CD4-positive, alpha-beta T cell treated with Interleukin-17A for 4 hours (primary cell): ENCODE measurements at regions not wholly inside any gene's neighbourhood (a gene's known extent, or its start where the extent isn't known, plus 50 kb on each side); places are given as distances from the start of the nearest gene placed in this dataset.

Source experiments
- DNase-seq: peaks from one replicate; pipeline ENCODE4 v3.0.0-alpha.2; 2020; ENCODE audit warnings: mixed read lengths

GRCh38 chr3:94513600-94513999 is 450.7 kb downstream of the NSUN3 start:
- DNase-seq, result no peak

- DNase-seq, result no peak
Observed at GRCh38 chr3:94515983-94516382, 453.1 kb downstream of the NSUN3 start.

- DNase-seq, result no peak
Observed at GRCh38 chr3:94520364-94520763, 457.5 kb downstream of the NSUN3 start.

- no peak for DNase-seq
Observed at GRCh38 chr3:94522488-94522887, 459.6 kb downstream of the NSUN3 start.

- DNase-seq, result no peak
Observed at GRCh38 chr3:94524102-94524919, 461.4 kb downstream of the NSUN3 start.

GRCh38 chr3:94525043-94525442 is 462.2 kb downstream of the NSUN3 start:
- no peak for DNase-seq

GRCh38 chr3:94529816-94530215 is 467.0 kb downstream of the NSUN3 start:
- DNase-seq, result no peak

GRCh38 chr3:94532951-94533350 is 470.1 kb downstream of the NSUN3 start:
- no peak for DNase-seq

GRCh38 chr3:94539937-94540336 is 477.1 kb downstream of the NSUN3 start:
- DNase-seq, result no peak

GRCh38 chr3:94543161-94543560 is 480.3 kb downstream of the NSUN3 start:
- DNase-seq, result no peak

- DNase-seq, result no peak
Observed at GRCh38 chr3:94544131-94544789, 481.4 kb downstream of the NSUN3 start.

GRCh38 chr3:94548581-94549316 is 485.9 kb downstream of the NSUN3 start:
- no peak for DNase-seq

GRCh38 chr3:94561094-94561493 is 498.2 kb downstream of the NSUN3 start:
- no peak for DNase-seq

- DNase-seq, result no peak
Observed at GRCh38 chr3:94564247-94564646, 501.4 kb downstream of the NSUN3 start.

GRCh38 chr3:94568041-94568440 is 505.2 kb downstream of the NSUN3 start:
- no peak for DNase-seq

- DNase-seq, result no peak
Observed at GRCh38 chr3:94573337-94573736, 510.5 kb downstream of the NSUN3 start.

- no peak for DNase-seq
Observed at GRCh38 chr3:94587291-94587690, 524.4 kb downstream of the NSUN3 start.

GRCh38 chr3:94593526-94594150 is 530.8 kb downstream of the NSUN3 start:
- DNase-seq, result no peak

- no peak for DNase-seq
Observed at GRCh38 chr3:94596141-94596540, 533.3 kb downstream of the NSUN3 start.

- no peak for DNase-seq
Observed at GRCh38 chr3:94596887-94597566, 534.2 kb downstream of the NSUN3 start.

GRCh38 chr3:94607778-94608177 is 544.9 kb downstream of the NSUN3 start:
- no peak for DNase-seq

GRCh38 chr3:94609908-94610307 is 547.0 kb downstream of the NSUN3 start:
- DNase-seq, result no peak

GRCh38 chr3:94611596-94611995 is 548.7 kb downstream of the NSUN3 start:
- DNase-seq, result no peak
